H1 (cell line): ENCODE measurements at regions not wholly inside any gene's neighbourhood (a gene's known extent, or its start where the extent isn't known, plus 50 kb on each side); places are given as distances from the start of the nearest gene placed in this dataset.

Experiments
- CTCF ChIA-PET: fragments of 300-600 bp; sonication (Branson Sonifier 250); formaldehyde crosslinking; loops from one replicate; lab custom pipeline; 2021; ENCODE audit not compliant: partially characterized antibody; lab: Charles Lee
- POLR2A ChIA-PET: fragments of 300-600 bp; sonication (Branson Sonifier 250); formaldehyde crosslinking; loops from one replicate; lab custom pipeline; 2021; ENCODE audit warnings: inconsistent platforms; ENCODE audit not compliant: partially characterized antibody; lab: Charles Lee
- DNase-seq, 2 experiments: peaks; one replicate each; pipeline versions ENCODE4 v3.0.0 to v3.0.0-alpha.2; 2010 to 2022; ENCODE audit warnings: low spot score in 2 of 2, low read depth in 1 of 2, mixed read lengths in 1 of 2
- FAIRE-seq: peaks from 2 replicates; lab custom pipeline; 2011; peaks lifted over from hg19 to GRCh38; lab: Jason Lieb, UNC
- H2AFZ ChIP-seq: 2 replicates; pipeline ENCODE4 v1.8.1; 2012; ENCODE audit warnings: low read length, inconsistent platforms
- H2AK5ac ChIP-seq: 2 replicates; pipeline ENCODE4 v1.6.1; 2013; ENCODE audit warnings: low read depth, low read length
- H2BK120ac ChIP-seq: replicated peaks from 2 replicates; pipeline ENCODE3; 2013; ENCODE audit warnings: low read depth, low read length, inconsistent platforms
- H2BK12ac ChIP-seq: 2 replicates; pipeline ENCODE4 v1.6.1; 2013; ENCODE audit warnings: low read depth, low read length
- H2BK15ac ChIP-seq: 2 replicates; pipeline ENCODE4 v1.6.1; 2013; ENCODE audit warnings: low read length
- H2BK20ac ChIP-seq: 2 replicates; pipeline ENCODE4 v1.6.1; 2013; ENCODE audit warnings: low read length
- H2BK5ac ChIP-seq: 2 replicates; pipeline ENCODE4 v1.6.1; 2013; ENCODE audit warnings: low read depth, low read length
- H3K14ac ChIP-seq: 2 replicates; pipeline ENCODE4 v1.6.1; 2013; ENCODE audit warnings: inconsistent platforms; ENCODE audit not compliant: insufficient read length
- H3K18ac ChIP-seq: 2 replicates; pipeline ENCODE4 v1.6.1; 2013; ENCODE audit warnings: low read length; ENCODE audit errors: extremely low read depth
- H3K23ac ChIP-seq: 2 replicates; pipeline ENCODE4 v1.6.1; 2013; ENCODE audit warnings: inconsistent platforms; ENCODE audit not compliant: insufficient read length
- H3K23me2 ChIP-seq: 2 replicates; pipeline ENCODE4 v1.6.1; 2013; ENCODE audit warnings: low read depth, low read length
- H3K27ac ChIP-seq: 2 replicates; pipeline ENCODE4 v1.6.1; 2011; ENCODE audit warnings: low read depth, low read length, inconsistent platforms
- H3K27me3 ChIP-seq, 4 experiments: replicated peaks in 1 of 4; 1 replicate in 1 of 4; 2 replicates in 3 of 4; pipeline versions ENCODE4 v1.6.1 to v1.8.1; 2011 to 2013; ENCODE audit warnings: low read length in 3 of 4, mild to moderate bottlenecking in 3 of 4, inconsistent platforms in 2 of 4, mixed read lengths in 2 of 4, moderate library complexity in 1 of 4; ENCODE audit not compliant: control insufficient read depth in 3 of 4, insufficient read depth in 3 of 4; ENCODE audit errors: extremely low read depth in 1 of 4
- H3K36me3 ChIP-seq, 4 experiments: 2 replicates each; pipeline versions ENCODE4 v1.6.1 to v1.8.1; 2011 to 2013; ENCODE audit warnings: mild to moderate bottlenecking in 4 of 4, low read length in 3 of 4, moderate library complexity in 2 of 4, control low read depth in 1 of 4, inconsistent platforms in 1 of 4; ENCODE audit not compliant: insufficient read depth in 4 of 4, control insufficient read depth in 2 of 4
- H3K4ac ChIP-seq: replicated peaks from 2 replicates; pipeline ENCODE3; 2013; ENCODE audit warnings: low read length, low read depth, mixed read lengths, inconsistent platforms; ENCODE audit not compliant: insufficient read length
- H3K4me1 ChIP-seq, 4 experiments: replicated peaks in 1 of 4; 1 replicate in 1 of 4; 2 replicates in 3 of 4; pipeline versions ENCODE4 v1.6.1 to v1.8.1; 2011 to 2013; ENCODE audit warnings: low read length in 3 of 4, inconsistent platforms in 2 of 4, mixed read lengths in 1 of 4; ENCODE audit not compliant: insufficient read depth in 4 of 4, control insufficient read depth in 3 of 4
- H3K4me2 ChIP-seq, 2 experiments: 2 replicates each; pipeline versions ENCODE4 v1.6.1 to v1.8.1; 2011 to 2013; ENCODE audit warnings: low read depth in 2 of 2, low read length in 2 of 2, control low read depth in 1 of 2, inconsistent platforms in 1 of 2, mild to moderate bottlenecking in 1 of 2; ENCODE audit not compliant: insufficient read depth in 1 of 2
- H3K4me3 ChIP-seq, 4 experiments: fragments of 200-600, 300-600 bp in 1 of 4; sonication (generic), shearing (Covaris generic), sonication (Bioruptor Twin) in 1 of 4; 2 replicates each; pipeline versions ENCODE4 v1.5.1 to v1.8.1; 2011 to 2016; ENCODE audit warnings: low read length in 4 of 4, low read depth in 3 of 4, control low read depth in 2 of 4, inconsistent platforms in 2 of 4, mild to moderate bottlenecking in 2 of 4, mixed read lengths in 1 of 4, moderate library complexity in 1 of 4; ENCODE audit not compliant: insufficient read depth in 2 of 4; ENCODE audit errors: extremely low read depth in 1 of 4
- H3K56ac ChIP-seq: replicated peaks from 2 replicates; pipeline ENCODE3; 2013; ENCODE audit warnings: low read depth, mild to moderate bottlenecking, mixed read lengths, low read length, inconsistent platforms; ENCODE audit not compliant: insufficient read length
- H3K79me1 ChIP-seq: 2 replicates; pipeline ENCODE4 v1.6.1; 2013; ENCODE audit warnings: low read depth, low read length, control low read depth
- H3K79me2 ChIP-seq, 2 experiments: 2 replicates each; pipeline versions ENCODE4 v1.6.1 to v1.8.1; 2012 to 2013; ENCODE audit warnings: low read length in 2 of 2, mild to moderate bottlenecking in 2 of 2, inconsistent platforms in 1 of 2; ENCODE audit not compliant: insufficient read depth in 2 of 2, control insufficient read depth in 1 of 2
- H3K9ac ChIP-seq, 4 experiments: replicated peaks in 1 of 4; 1 replicate in 1 of 4; 2 replicates in 3 of 4; pipeline versions ENCODE4 v1.6.1 to v1.8.1; 2011 to 2013; ENCODE audit warnings: low read depth in 3 of 4, low read length in 3 of 4, control low read depth in 2 of 4, mild to moderate bottlenecking in 2 of 4, moderate library complexity in 2 of 4, inconsistent platforms in 1 of 4; ENCODE audit errors: extremely low read depth in 1 of 4
- H3K9me3 ChIP-seq, 2 experiments: 2 replicates each; pipeline versions ENCODE4 v1.6.1 to v1.8.1; 2012 to 2013; ENCODE audit warnings: mild to moderate bottlenecking in 2 of 2, moderate library complexity in 2 of 2, control low read depth in 1 of 2, inconsistent platforms in 1 of 2, low read depth in 1 of 2, low read length in 1 of 2, mixed read lengths in 1 of 2; ENCODE audit not compliant: insufficient read depth in 2 of 2
- H4K20me1 ChIP-seq, 2 experiments: replicated peaks in 1 of 2; 2 replicates each; pipeline versions ENCODE3 to v1.8.1; 2011 to 2013; ENCODE audit warnings: inconsistent platforms in 2 of 2, low read length in 2 of 2, mild to moderate bottlenecking in 1 of 2; ENCODE audit not compliant: insufficient read depth in 2 of 2, control insufficient read depth in 1 of 2
- H4K5ac ChIP-seq: 2 replicates; pipeline ENCODE4 v1.6.1; 2013; ENCODE audit warnings: low read length, low read depth, mixed read lengths, inconsistent platforms; ENCODE audit not compliant: insufficient read length
- H4K8ac ChIP-seq: 2 replicates; pipeline ENCODE4 v1.8.0; 2013; ENCODE audit warnings: mild to moderate bottlenecking, moderate library complexity, low read length, inconsistent platforms; ENCODE audit not compliant: insufficient read depth; ENCODE audit errors: extremely low read depth
- H4K91ac ChIP-seq: replicated peaks from 2 replicates; pipeline ENCODE3; 2013; ENCODE audit warnings: low read length, mixed read lengths, inconsistent platforms; ENCODE audit not compliant: insufficient read length
- ASH2L ChIP-seq: fragments of 200-600, 300-600 bp; sonication (generic); IDR thresholded peaks from one replicate; pipeline ENCODE4 v1.7.1; 2017; ENCODE audit warnings: low read length
- ATF2 ChIP-seq: IDR thresholded peaks from 2 replicates; pipeline ENCODE4 v1.6.1; 2012; ENCODE audit warnings: low read length, inconsistent platforms
- BACH1 ChIP-seq: IDR thresholded peaks from 2 replicates; pipeline ENCODE4 v1.6.1; 2012; ENCODE audit warnings: low read length, improper control_type of control experiment
- CEBPB ChIP-seq: IDR thresholded peaks from 2 replicates; pipeline ENCODE4 v1.6.1; 2012; ENCODE audit warnings: low read depth, low read length
- CHD1 ChIP-seq: IDR thresholded peaks from 2 replicates; pipeline ENCODE4 v1.6.1; 2012; ENCODE audit warnings: low read depth, low read length, improper control_type of control experiment
- EGR1 ChIP-seq: IDR thresholded peaks from 2 replicates; pipeline ENCODE4 v1.6.1; 2011; ENCODE audit warnings: low read depth, low read length, borderline replicate concordance
- EP300 ChIP-seq, 2 experiments: IDR thresholded peaks; 1 replicate in 1 of 2; 2 replicates in 1 of 2; pipeline ENCODE4 v1.6.1; 2011 to 2012; ENCODE audit warnings: low read depth in 2 of 2, low read length in 2 of 2, mild to moderate bottlenecking in 2 of 2, borderline replicate concordance in 1 of 2, inconsistent platforms in 1 of 2, moderate library complexity in 1 of 2
- KDM1A ChIP-seq: fragments of 200-600, 300-600 bp; sonication (generic); IDR thresholded peaks from 2 replicates; pipeline ENCODE4 v1.7.1; 2016; ENCODE audit warnings: mild to moderate bottlenecking, low read length, borderline replicate concordance
- KDM4A ChIP-seq: IDR thresholded peaks from one replicate; pipeline ENCODE4 v1.7.1; 2012; ENCODE audit warnings: low read depth, mild to moderate bottlenecking, moderate library complexity, low read length, inconsistent platforms; ENCODE audit not compliant: severe bottlenecking
- POLR2A ChIP-seq, 2 experiments: IDR thresholded peaks; 1 replicate in 1 of 2; 2 replicates in 1 of 2; pipeline ENCODE4 v1.6.1; 2011; ENCODE audit warnings: low read depth in 2 of 2, low read length in 2 of 2, mild to moderate bottlenecking in 2 of 2; ENCODE audit errors: control extremely low read depth in 1 of 2
- POLR2AphosphoS5 ChIP-seq: IDR thresholded peaks from 2 replicates; pipeline ENCODE4 v1.6.1; 2011; ENCODE audit warnings: low read depth, low read length
- RNF2 ChIP-seq: fragments of 200-900, 300-1000 bp; sonication (generic); IDR thresholded peaks from 2 replicates; pipeline ENCODE4 v1.7.1; 2016; ENCODE audit warnings: borderline replicate concordance, low read depth, mild to moderate bottlenecking, antibody characterized with exemption, low read length; ENCODE audit not compliant: poor library complexity, severe bottlenecking; ENCODE audit errors: missing control alignments
- SIRT6 ChIP-seq: IDR thresholded peaks from one replicate; pipeline ENCODE4 v1.7.1; 2012; ENCODE audit warnings: low read length, inconsistent platforms
- SP2 ChIP-seq: IDR thresholded peaks from 2 replicates; pipeline ENCODE4 v1.6.1; 2012; ENCODE audit warnings: mild to moderate bottlenecking, low read length, inconsistent platforms
- TEAD4 ChIP-seq: IDR thresholded peaks from 2 replicates; pipeline ENCODE4 v1.6.1; 2012; ENCODE audit warnings: low read depth, low read length, inconsistent platforms, mixed read lengths
- WGBS, 2 experiments: shearing (Covaris generic) in 1 of 2; methylation state at CpG; one replicate each; pipeline versions ENCODE4 v1.1.6 to v1.1.7; 2013 to 2015; ENCODE audit warnings: low lambda C conversion rate in 2 of 2, mixed read lengths in 2 of 2, inconsistent platforms in 1 of 2, low coverage in 1 of 2, missing lambda C conversion rate in 1 of 2; ENCODE audit not compliant: insufficient replicate concordance in 2 of 2, insufficient coverage in 1 of 2, insufficient read length in 1 of 2; ENCODE audit errors: extremely low coverage in 1 of 2, missing lambda C conversion rate in 1 of 2; 5-methylcytosine and 5-hydroxymethylcytosine counted together

- Histone ChIP-seq H3K56ac (no peak overlapping the region), H4K8ac (no peak overlapping the region), H3K4ac (no peak overlapping the region), H3K4me2 (no peak overlapping the region), H3K4me1 (no peaks in the 10 kb centered on the region), H3K14ac (no peak overlapping the region), H2BK20ac (no peak overlapping the region), H3K9me3 (no peaks in the 10 kb centered on the region), H3K23ac (no peak overlapping the region), H3K23me2 (no peaks in the 10 kb centered on the region), H3K27me3 (no peaks in the 10 kb centered on the region), H3K27ac (no peak overlapping the region), H4K5ac (no peak overlapping the region), H3K79me1 (no peaks in the 10 kb centered on the region), H2AFZ (no peak overlapping the region), H2BK5ac (no peak overlapping the region), H3K36me3 (no peaks in the 10 kb centered on the region), H3K18ac (no peak overlapping the region), H2AK5ac (no peak overlapping the region), H3K4me3 (no peak overlapping the region), H3K79me2 (no peaks in the 10 kb centered on the region), H2BK12ac (no peak overlapping the region), H2BK120ac (no peak overlapping the region), H4K20me1 (no peaks in the 10 kb centered on the region), H4K91ac (no peak overlapping the region), H2BK15ac (no peak overlapping the region), H3K9ac (no peak overlapping the region)
- FAIRE-seq: no peak
- WGBS, 2 experiments: 94% methylated on average over 2 of the region's 2 CpGs; no CpG with 5 or more reads in 1 of the 2 experiments
- POLR2A ChIA-PET: no interaction called here
- CTCF ChIA-PET: no interaction called here
- DNase-seq: no peak
- no peak for TF ChIP-seq TEAD4
- no peak for TF ChIP-seq SP2
- TF ChIP-seq CEBPB: no peak
- no peak for TF ChIP-seq ASH2L
- no peak for TF ChIP-seq RNF2
- no peak for TF ChIP-seq CHD1
- TF ChIP-seq EGR1: no peak
- no peak for TF ChIP-seq ATF2
- TF ChIP-seq EP300 (IDR thresholded peaks at IDR 0.05; ENCODE audit: borderline replicate concordance in 1 of 2, low read depth in 2 of 2, low read length in 2 of 2): no peak
- no peak for TF ChIP-seq SIRT6
- TF ChIP-seq POLR2AphosphoS5: no peak
- TF ChIP-seq BACH1: no peak
- no peak for TF ChIP-seq KDM4A
- TF ChIP-seq KDM1A: no peak
- TF ChIP-seq POLR2A (IDR thresholded peaks at IDR 0.05; ENCODE audit: control extremely low read depth in 1 of 2, low read depth in 2 of 2, low read length in 2 of 2): no peak
These were observed 154.3 kb upstream of the RNPC3 start for GRCh38 chr1:103371234-103371633.
